ENCODE measurements at regions not wholly inside any gene's neighbourhood (a gene's known extent, or its start where the extent isn't known, plus 50 kb on each side); places are given as distances from the start of the nearest gene placed in this dataset.

- intact Hi-C loops (cut with DNase I; ENCODE audit: low total_unique reads), result no loop called here
- TF ChIP-seq CTCF (IDR thresholded peaks at IDR 0.05), result no peak
- TF ChIP-seq POLR2AphosphoS5 (IDR thresholded peaks at IDR 0.05), result no peak
- TF ChIP-seq POLR2A (IDR thresholded peaks at IDR 0.05), result no peak
- no peaks in the 10 kb centered on the region for H3K27me3 ChIP-seq
- H3K4me1 ChIP-seq, result no peaks in the 10 kb centered on the region
- no peaks in the 10 kb centered on the region for H3K9me3 ChIP-seq
- no peak for DNase-seq
- 68 to 85% (median 83%) methylated on average over 5 of the region's 5 CpGs for WGBS, 5 donors
- H3K4me3 ChIP-seq, result no peak overlapping the region
- no peak overlapping the region for H3K27ac ChIP-seq
- H3K36me3 ChIP-seq, result no peaks in the 10 kb centered on the region
These were observed 248.0 kb downstream of the WDR11 start for GRCh38 chr10:121099181-121099580.

- TF ChIP-seq EP300 (IDR thresholded peaks at IDR 0.05) (no peak), POLR2AphosphoS5 (IDR thresholded peaks at IDR 0.05) (no peak), CTCF (IDR thresholded peaks at IDR 0.05) (no peak)
- Histone ChIP-seq H3K27ac (no peak overlapping the region), H3K9me3 (no peaks in the 10 kb centered on the region), H3K4me3 (no peak overlapping the region), H3K4me1 (no peaks in the 10 kb centered on the region), H3K36me3 (no peaks in the 10 kb centered on the region), H3K27me3 (no peaks in the 10 kb centered on the region)
- no peak for DNase-seq
- intact Hi-C loops (cut with DNase I; ENCODE audit: low total_unique reads), result no loop called here
These were observed 248.4 kb downstream of the WDR11 start for GRCh38 chr10:121099592-121099991.

GRCh38 chr10:121101561-121101960 is 250.4 kb downstream of the WDR11 start:
- H3K4me3 ChIP-seq, result no peak overlapping the region
- no peak for TF ChIP-seq POLR2A (IDR thresholded peaks at IDR 0.05)
- TF ChIP-seq CTCF (IDR thresholded peaks at IDR 0.05), result no peak
- TF ChIP-seq POLR2AphosphoS5 (IDR thresholded peaks at IDR 0.05), result no peak
- no peak for TF ChIP-seq EP300 (IDR thresholded peaks at IDR 0.05)
- no peaks in the 10 kb centered on the region for H3K4me1 ChIP-seq
- H3K9me3 ChIP-seq, result no peaks in the 10 kb centered on the region
- intact Hi-C loops (cut with DNase I; ENCODE audit: low total_unique reads), result no loop called here
- H3K27me3 ChIP-seq, result no peaks in the 10 kb centered on the region
- WGBS, 5 donors, result 84 to 93% (median 89%) methylated on average over 4 of the region's 4 CpGs
- DNase-seq, result no peak
- H3K36me3 ChIP-seq, result no peaks in the 10 kb centered on the region
- H3K27ac ChIP-seq, result no peak overlapping the region

GRCh38 chr10:121102706-121103105 is 251.5 kb downstream of the WDR11 start:
- intact Hi-C loops (cut with DNase I; ENCODE audit: low total_unique reads), result no loop called here
- Histone ChIP-seq H3K36me3 (no peaks in the 10 kb centered on the region), H3K4me1 (no peaks in the 10 kb centered on the region), H3K27me3 (no peaks in the 10 kb centered on the region), H3K9me3 (no peaks in the 10 kb centered on the region), H3K4me3 (no peak overlapping the region), H3K27ac (no peak overlapping the region)
- no peak for DNase-seq
- TF ChIP-seq EP300 (IDR thresholded peaks at IDR 0.05), result no peak
- no peak for TF ChIP-seq CTCF (IDR thresholded peaks at IDR 0.05)
- no peak for TF ChIP-seq POLR2A (IDR thresholded peaks at IDR 0.05)
- TF ChIP-seq POLR2AphosphoS5 (IDR thresholded peaks at IDR 0.05), result no peak
- 47 to 88% (median 64%) methylated on average over 4 of the region's 4 CpGs for WGBS, 5 donors

Measured in stomach (tissue), 8 donors.